SHP77 (cell line): ENCODE measurements at regions not wholly inside any gene's neighbourhood (a gene's known extent, or its start where the extent isn't known, plus 50 kb on each side); places are given as distances from the start of the nearest gene placed in this dataset.

Experiments used
- DNase-seq, 2 experiments: peaks; one replicate each; lab custom pipeline; 2025; lab: John Stamatoyannopoulos, UW

- no peak for DNase-seq
Observed at GRCh38 chr2:122636097-122636496, 880.6 kb downstream of the TSN start.

- no peak for DNase-seq
Observed at GRCh38 chr2:122639176-122639575, 883.7 kb downstream of the TSN start.

GRCh38 chr2:122639711-122640110 lies 884.3 kb downstream of the TSN start:
- DNase-seq, result no peak

GRCh38 chr2:122643725-122644329 lies 888.4 kb downstream of the TSN start:
- DNase-seq, result peak; percentile 90

GRCh38 chr2:122651236-122651635 lies 895.8 kb downstream of the TSN start:
- DNase-seq, result no peak

- no peak for DNase-seq
Observed at GRCh38 chr2:122651780-122652179, 896.3 kb downstream of the TSN start.

- no peak for DNase-seq
Observed at GRCh38 chr2:122652670-122653069, 897.2 kb downstream of the TSN start.

GRCh38 chr2:122656403-122656802 lies 901.0 kb downstream of the TSN start:
- no peak for DNase-seq

GRCh38 chr2:122660786-122661634 lies 905.6 kb downstream of the TSN start:
- no peak for DNase-seq

GRCh38 chr2:122663620-122664019 lies 908.2 kb downstream of the TSN start:
- DNase-seq, result no peak

GRCh38 chr2:122669627-122670026 lies 914.2 kb downstream of the TSN start:
- no peak for DNase-seq

- no peak for DNase-seq
Observed at GRCh38 chr2:122670897-122671296, 915.4 kb downstream of the TSN start.

- DNase-seq, result no peak
Observed at GRCh38 chr2:122680662-122681061, 925.2 kb downstream of the TSN start.

GRCh38 chr2:122681626-122682025 lies 926.2 kb downstream of the TSN start:
- no peak for DNase-seq

GRCh38 chr2:122682356-122682755 lies 926.9 kb downstream of the TSN start:
- DNase-seq, result no peak

- DNase-seq, result no peak
Observed at GRCh38 chr2:122683018-122683417, 927.6 kb downstream of the TSN start.

- peak in 1 of 2 experiments; percentile 4 for DNase-seq
Observed at GRCh38 chr2:122692400-122693083, 937.1 kb downstream of the TSN start.

- DNase-seq, result no peak
Observed at GRCh38 chr2:122697415-122697814, 942.0 kb downstream of the TSN start.

- no peak for DNase-seq
Observed at GRCh38 chr2:122703676-122704075, 948.2 kb downstream of the TSN start.

- no peak for DNase-seq
Observed at GRCh38 chr2:122704109-122704563, 948.7 kb downstream of the TSN start.

GRCh38 chr2:122705746-122706145 lies 950.3 kb downstream of the TSN start:
- no peak for DNase-seq

- DNase-seq, result no peak
Observed at GRCh38 chr2:122706757-122707223, 951.3 kb downstream of the TSN start.
